Activated T-cell treated with anti-CD3 and anti-CD28 coated beads for 4 hours (primary cell): ENCODE measurements at regions not wholly inside any gene's neighbourhood (a gene's known extent, or its start where the extent isn't known, plus 50 kb on each side); places are given as distances from the start of the nearest gene placed in this dataset.
"Not testable (repeated sequence)": the region's sequence is repeated elsewhere in the genome, so short reads cannot be mapped to it uniquely, and the experiment has no call there.

Source experiments
- DNase-seq: peaks from one replicate; pipeline ENCODE4 v3.0.0-alpha.2; 2020

- no peak for DNase-seq
These were observed 53.0 kb upstream of the CA12 start for GRCh38 chr15:63434576-63435186.

DNA sequence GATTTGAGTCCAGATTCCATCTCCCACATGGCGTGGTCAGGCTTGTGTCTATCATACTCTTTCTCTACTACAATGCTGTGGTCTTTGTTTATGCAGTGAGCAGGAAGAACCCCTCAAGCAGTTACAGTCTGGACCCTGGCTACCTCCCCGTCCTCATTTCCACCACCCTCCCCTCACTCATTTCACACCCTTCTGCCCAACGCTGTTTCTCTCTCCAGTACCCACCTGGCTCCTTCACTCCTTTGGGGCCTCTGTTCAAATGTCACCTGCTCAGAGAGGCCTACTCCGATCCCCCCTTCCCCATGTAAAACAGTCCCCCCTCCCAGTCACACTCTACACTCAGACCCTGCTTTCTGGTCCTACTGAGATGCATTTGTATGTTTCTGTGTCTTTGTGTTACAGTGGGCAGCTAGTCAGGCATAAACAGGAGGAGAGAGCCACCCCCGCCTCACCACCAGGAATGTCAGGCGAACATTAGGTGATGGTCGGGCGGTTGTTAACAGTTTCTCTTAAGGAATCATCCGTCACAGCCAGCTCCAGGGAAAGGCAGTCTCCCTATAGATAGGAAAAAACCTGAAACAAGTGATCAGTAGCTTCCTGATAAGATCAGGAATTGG is 53.7 kb upstream of the CA12 start:
- no peak for DNase-seq

- no peak for DNase-seq
These were observed 54.7 kb upstream of the CA12 start for GRCh38 chr15:63436341-63436740.

GRCh38 chr15:63436872-63437375 is 55.3 kb upstream of the CA12 start:
- peak; percentile 45 for DNase-seq

GRCh38 chr15:63439536-63440264 is 58.1 kb upstream of the CA12 start:
- no peak for DNase-seq

DNA sequence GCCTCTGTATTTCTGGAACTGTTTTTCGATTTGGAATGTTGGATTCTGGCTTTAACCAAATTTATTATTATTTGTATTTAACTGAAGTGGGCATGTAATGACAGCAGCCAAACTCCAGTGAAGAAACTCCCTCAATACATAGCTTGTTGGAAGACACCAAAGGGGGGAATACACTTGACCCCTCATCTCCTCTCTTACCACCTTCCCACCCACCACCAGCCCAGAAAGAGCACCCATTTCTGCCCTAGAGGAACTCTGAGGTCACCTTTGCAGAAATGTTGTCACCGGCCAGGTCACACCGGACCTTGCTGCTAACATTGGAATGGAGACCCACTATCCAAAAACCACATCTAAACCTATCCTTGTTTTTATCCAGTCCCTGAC is 58.6 kb upstream of the CA12 start:
- no peak for DNase-seq

DNA sequence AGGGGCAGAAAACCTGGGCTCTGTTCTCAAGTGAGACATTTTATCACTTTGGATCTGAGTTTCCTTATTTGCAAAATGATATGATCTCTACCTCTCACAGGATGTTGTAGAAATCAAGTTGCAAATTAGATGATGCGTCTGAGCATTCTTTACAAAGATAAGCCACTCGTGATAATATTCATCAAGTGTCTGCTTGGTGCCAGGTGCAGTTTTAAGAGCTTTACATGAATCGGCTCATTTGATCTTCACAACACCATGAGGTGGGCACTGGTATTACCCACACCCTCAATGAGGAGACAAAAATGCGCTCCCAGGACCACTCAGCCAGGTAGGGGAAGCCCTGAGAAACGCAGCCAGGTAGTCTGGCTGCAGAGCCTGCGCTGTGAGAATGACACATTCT is 59.1 kb upstream of the CA12 start:
- no peak for DNase-seq

- no peak for DNase-seq
These were observed 59.6 kb upstream of the CA12 start for GRCh38 chr15:63441266-63441665.

DNA sequence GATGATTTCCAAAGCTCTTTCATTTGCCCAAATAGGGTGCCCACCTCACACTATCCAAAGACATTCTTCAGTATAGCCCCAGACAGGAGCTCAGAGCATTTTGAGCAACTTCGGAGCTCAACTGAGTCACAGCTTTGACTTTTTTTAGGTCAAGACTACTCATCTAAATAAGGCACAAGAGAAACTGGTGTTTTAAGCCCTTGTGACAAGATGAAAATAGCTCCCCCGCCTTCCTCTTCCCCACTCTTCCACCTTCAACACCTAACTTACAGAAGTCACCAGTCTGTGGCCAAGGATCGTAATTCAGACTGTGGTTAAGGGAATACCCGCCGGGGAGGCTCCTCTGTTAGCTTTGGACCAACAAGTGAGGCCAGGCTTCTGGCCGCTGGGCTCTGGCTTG is 60.4 kb upstream of the CA12 start:
- no peak for DNase-seq

DNA sequence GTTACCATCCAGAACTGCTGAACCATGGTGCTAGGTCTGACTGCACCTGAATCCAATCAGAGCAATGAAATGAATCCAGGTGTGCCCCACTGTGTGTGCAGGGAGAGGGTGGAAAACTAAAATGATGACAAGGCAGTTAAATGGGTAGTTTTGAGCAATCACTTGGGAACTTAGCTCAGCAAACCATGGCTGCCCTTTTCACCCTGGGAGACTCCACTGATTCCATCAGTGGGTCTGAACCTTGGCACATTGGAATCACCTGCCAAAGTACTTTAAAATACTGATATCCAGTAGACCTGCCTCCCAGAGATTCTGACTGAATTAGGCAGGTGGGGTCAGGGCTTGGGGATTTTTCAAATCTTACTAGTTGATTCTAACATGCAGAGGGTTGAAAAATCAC is 59.8 kb upstream of the USP3 start:
- DNase-seq, result no peak

DNA sequence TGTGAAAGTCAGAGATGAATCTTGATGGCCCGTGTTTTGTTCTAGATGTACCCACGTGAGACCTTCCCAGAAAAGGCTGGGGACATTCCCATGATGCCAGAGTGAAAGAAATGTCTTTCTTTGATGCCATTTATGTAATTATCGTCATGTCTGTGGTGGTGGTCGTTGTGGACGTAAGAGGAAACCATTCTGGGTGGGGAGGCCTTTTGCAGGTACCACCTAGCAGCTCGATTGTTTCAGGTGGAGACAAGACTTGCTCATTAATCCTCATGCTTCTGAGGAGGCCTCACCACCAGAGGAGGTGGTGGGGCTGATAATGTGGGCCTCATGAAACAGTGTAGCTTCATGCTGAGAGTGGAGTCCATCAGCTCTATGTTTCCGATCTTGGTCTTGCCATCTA is 58.1 kb upstream of the USP3 start:
- DNase-seq, result no peak

- DNase-seq, result no peak
These were observed 57.2 kb upstream of the USP3 start for GRCh38 chr15:63447017-63447676.

- DNase-seq, result no peak
These were observed 56.1 kb upstream of the USP3 start for GRCh38 chr15:63448266-63448665.

DNA sequence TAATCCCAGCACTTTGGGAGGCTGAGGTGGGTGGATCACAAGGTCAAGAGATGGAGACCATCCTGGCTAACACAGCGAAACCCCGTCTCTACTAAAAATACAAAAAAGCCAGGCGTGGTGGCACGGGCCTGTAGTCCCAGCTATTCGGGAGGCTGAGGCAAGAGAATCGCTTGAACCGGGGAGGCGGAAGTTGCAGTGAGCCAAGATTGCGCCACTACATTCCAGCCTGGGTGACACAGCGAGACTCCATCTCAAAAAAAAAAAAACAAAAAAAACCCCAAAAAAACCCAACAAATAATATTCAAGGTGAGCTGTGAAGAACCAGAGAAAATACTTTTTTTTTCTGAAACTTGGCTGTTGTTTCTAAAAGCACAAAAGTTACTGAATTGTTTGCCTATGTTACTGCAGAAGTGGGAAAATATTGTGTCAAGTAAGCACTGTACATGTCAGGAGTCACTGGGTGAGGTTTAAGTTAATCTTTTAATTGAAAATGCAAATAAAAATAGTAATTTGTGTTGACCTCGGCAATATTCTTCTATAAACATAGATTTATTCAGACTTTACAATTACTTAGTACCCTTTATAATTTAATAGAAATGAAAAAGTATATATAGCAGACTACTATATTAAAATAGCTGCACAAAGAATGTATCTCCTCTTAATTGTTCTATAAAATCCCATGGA is 55.4 kb upstream of the USP3 start:
- DNase-seq, result not testable (repeated sequence)

GRCh38 chr15:63449731-63450130 is 54.7 kb upstream of the USP3 start:
- DNase-seq, result no peak

DNA sequence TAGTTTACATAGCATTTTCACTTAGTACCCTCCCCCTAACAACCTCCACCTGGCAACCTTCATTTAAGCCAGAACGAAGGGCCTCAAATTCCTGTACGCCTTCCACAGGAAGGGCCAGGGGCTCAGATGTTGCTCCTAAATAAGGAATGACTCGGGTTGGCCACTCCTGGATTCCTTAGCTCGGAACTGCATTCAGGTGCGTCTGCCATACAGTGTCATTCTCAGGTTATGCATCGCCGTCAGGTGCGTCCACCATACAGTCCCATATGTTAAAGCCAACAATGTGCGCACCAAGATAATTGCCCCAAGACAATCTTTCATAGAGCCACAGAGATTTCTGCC is 53.5 kb upstream of the USP3 start:
- DNase-seq, result no peak

GRCh38 chr15:63451671-63452315 is 52.6 kb upstream of the USP3 start:
- no peak for DNase-seq

GRCh38 chr15:63452552-63453136 is 51.7 kb upstream of the USP3 start:
- no peak for DNase-seq

DNA sequence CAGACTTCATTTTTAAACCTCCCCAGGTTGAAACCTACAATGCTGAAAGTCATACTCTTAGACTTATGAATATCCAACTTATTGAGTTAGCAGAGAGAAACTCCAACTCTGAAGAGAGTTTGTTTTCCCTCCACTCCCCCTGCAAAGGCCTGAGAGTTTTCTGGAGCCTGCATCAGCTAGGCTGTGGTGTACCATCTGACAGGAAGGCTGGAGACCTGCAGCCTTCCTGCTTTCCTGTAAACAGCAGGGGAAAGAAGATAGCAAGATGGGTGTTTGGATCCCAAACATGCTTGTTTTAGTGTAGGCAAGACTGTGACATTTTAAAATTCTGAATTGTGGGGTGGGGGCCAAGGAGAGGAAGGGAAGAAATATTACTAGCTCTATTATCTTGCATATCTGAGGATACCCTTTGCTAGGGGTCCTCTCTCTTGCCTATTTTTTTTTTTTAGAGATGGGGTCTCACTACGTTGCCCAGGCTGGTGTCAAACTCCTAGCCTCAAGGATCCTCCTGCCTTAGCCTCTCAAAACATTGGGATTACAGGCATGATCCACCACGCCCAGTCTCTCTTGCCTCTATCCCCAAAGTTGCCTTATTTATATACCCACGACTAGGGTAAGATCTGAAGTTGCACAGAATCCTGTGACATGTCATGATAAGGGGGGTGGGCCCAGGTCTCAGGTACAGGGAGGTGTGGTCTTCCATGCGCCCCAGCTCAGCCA is 51.0 kb upstream of the USP3 start:
- no peak for DNase-seq

DNA sequence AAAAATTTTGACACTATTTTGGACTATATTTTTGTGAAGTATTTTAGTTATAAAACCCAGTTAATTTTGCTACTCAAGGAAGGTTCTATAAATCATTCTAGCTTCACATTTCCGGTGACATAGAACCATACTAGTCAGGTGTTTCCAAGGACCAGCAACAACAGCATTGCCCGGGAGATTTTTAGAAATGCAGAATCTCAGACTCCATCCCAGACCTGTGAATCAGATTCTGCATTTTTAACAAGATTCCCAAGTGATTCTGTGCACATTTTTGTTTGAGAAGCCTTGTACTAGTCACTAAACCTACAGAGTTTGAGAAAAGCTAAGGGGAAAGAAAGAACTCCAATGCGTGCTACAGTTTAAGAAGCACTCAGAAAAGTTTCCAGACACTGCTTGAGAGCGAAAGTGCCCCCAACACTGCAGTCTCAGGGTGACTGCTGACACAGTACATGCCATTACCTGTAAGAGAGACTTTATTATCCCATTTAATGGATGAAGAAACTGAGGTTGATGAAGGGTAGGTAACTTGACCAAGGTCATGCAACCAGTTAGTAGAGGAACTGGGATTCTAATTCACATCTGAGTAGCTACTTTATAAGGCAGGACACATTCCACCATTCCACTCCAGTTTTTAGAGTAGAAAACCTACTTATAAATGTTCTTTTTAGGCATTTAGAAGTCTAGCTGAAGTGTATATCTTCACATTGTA is 49.7 kb upstream of the USP3 start:
- DNase-seq, result no peak
